Kidney capillary endothelial cell (primary cell): ENCODE measurements at regions not wholly inside any gene's neighbourhood (a gene's known extent, or its start where the extent isn't known, plus 50 kb on each side); places are given as distances from the start of the nearest gene placed in this dataset.

Experiments
- DNase-seq: peaks from one replicate; pipeline ENCODE4 v3.0.0-alpha.2; 2018; ENCODE audit warnings: low spot score

GRCh38 chr1:3954170-3955169, 54.4 kb upstream of the C1orf174 start:
- no peak for DNase-seq

GRCh38 chr1:3955196-3955772, 55.2 kb upstream of the C1orf174 start:
- DNase-seq: no peak

- DNase-seq: no peak
These were observed 56.6 kb upstream of the C1orf174 start for GRCh38 chr1:3956527-3957170.

- DNase-seq: no peak
These were observed 59.3 kb upstream of the C1orf174 start for GRCh38 chr1:3959361-3959760.

- no peak for DNase-seq
These were observed 63.5 kb upstream of the C1orf174 start for GRCh38 chr1:3963554-3963953.

GRCh38 chr1:3965693-3966092, 65.6 kb upstream of the C1orf174 start:
- DNase-seq: no peak

GRCh38 chr1:3968851-3969250, 68.8 kb upstream of the C1orf174 start:
- DNase-seq: no peak

GRCh38 chr1:3971981-3972380, 71.9 kb upstream of the C1orf174 start:
- no peak for DNase-seq

GRCh38 chr1:3975903-3976630, 76.0 kb upstream of the C1orf174 start:
- no peak for DNase-seq

GRCh38 chr1:3976821-3977220, 76.7 kb upstream of the C1orf174 start:
- DNase-seq: no peak

- DNase-seq: no peak
These were observed 78.3 kb upstream of the C1orf174 start for GRCh38 chr1:3978196-3978989.

GRCh38 chr1:3978990-3979325, 78.9 kb upstream of the C1orf174 start:
- DNase-seq: no peak

- no peak for DNase-seq
These were observed 81.2 kb upstream of the C1orf174 start for GRCh38 chr1:3981261-3981660.

GRCh38 chr1:3981746-3982505, 81.9 kb upstream of the C1orf174 start:
- DNase-seq: no peak

GRCh38 chr1:3983181-3983580, 83.1 kb upstream of the C1orf174 start:
- no peak for DNase-seq

GRCh38 chr1:3984586-3984985, 84.5 kb upstream of the C1orf174 start:
- DNase-seq: no peak

GRCh38 chr1:3986686-3987218, 86.7 kb upstream of the C1orf174 start:
- DNase-seq: no peak

GRCh38 chr1:3987669-3988235, 87.7 kb upstream of the C1orf174 start:
- DNase-seq: no peak

GRCh38 chr1:3988431-3988830, 88.4 kb upstream of the C1orf174 start:
- no peak for DNase-seq

GRCh38 chr1:3989465-3989864, 89.4 kb upstream of the C1orf174 start:
- no peak for DNase-seq
